ENCODE measurements at regions not wholly inside any gene's neighbourhood (a gene's known extent, or its start where the extent isn't known, plus 50 kb on each side); places are given as distances from the start of the nearest gene placed in this dataset.

DNA sequence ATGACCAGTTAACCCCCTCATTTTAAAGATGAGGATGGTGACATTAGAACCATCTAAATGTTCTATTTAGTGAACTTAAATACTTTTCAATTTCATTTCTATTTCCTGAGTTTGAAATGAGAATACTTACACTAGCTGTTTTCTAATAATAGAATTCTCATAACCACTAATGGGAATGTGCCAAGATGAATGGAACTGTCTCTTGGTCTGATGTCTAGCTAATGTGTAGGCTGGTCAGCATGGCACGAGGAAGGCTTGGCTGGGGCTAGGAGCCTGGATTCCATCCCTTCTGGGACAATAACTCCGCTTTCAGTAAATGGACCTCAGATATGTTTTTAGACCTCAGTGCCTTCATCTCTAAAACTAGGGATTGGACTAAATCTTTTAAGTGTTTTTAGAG is 185.8 kb upstream of the NRP1 start:
- TF ChIP-seq, protein P1, sequence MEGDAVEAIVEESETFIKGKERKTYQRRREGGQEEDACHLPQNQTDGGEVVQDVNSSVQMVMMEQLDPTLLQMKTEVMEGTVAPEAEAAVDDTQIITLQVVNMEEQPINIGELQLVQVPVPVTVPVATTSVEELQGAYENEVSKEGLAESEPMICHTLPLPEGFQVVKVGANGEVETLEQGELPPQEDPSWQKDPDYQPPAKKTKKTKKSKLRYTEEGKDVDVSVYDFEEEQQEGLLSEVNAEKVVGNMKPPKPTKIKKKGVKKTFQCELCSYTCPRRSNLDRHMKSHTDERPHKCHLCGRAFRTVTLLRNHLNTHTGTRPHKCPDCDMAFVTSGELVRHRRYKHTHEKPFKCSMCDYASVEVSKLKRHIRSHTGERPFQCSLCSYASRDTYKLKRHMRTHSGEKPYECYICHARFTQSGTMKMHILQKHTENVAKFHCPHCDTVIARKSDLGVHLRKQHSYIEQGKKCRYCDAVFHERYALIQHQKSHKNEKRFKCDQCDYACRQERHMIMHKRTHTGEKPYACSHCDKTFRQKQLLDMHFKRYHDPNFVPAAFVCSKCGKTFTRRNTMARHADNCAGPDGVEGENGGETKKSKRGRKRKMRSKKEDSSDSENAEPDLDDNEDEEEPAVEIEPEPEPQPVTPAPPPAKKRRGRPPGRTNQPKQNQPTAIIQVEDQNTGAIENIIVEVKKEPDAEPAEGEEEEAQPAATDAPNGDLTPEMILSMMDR (IDR thresholded peaks at IDR 0.05), result no peak
- no peak for TF ChIP-seq ZFX (IDR thresholded peaks at IDR 0.05; ENCODE audit: borderline replicate concordance)
